SK-N-DZ (cell line): ENCODE measurements at regions not wholly inside any gene's neighbourhood (a gene's known extent, or its start where the extent isn't known, plus 50 kb on each side); places are given as distances from the start of the nearest gene placed in this dataset.
"Not testable (repeated sequence)": the region's sequence is repeated elsewhere in the genome, so short reads cannot be mapped to it uniquely, and the experiment has no call there.

Experiments used
- DNase-seq: peaks from one replicate; pipeline ENCODE4 v3.0.0-alpha.2; 2015; ENCODE audit warnings: low spot score

GRCh38 chr14:106686533-106686932, 1160.2 kb downstream of the TMEM121 start:
- no peak for DNase-seq

GRCh38 chr14:106690333-106690891, 1164.0 kb downstream of the TMEM121 start:
- no peak for DNase-seq

GRCh38 chr14:106691601-106692291, 1165.4 kb downstream of the TMEM121 start:
- no peak for DNase-seq

GRCh38 chr14:106694638-106695393, 1168.4 kb downstream of the TMEM121 start:
- DNase-seq: no peak

- DNase-seq: not testable (repeated sequence)
These were observed 1172.4 kb downstream of the TMEM121 start for GRCh38 chr14:106698620-106699267.

- DNase-seq: not testable (repeated sequence)
These were observed 1177.3 kb downstream of the TMEM121 start for GRCh38 chr14:106703651-106704050.

GRCh38 chr14:106706488-106706887, 1180.1 kb downstream of the TMEM121 start:
- DNase-seq: not testable (repeated sequence)

- DNase-seq: not testable (repeated sequence)
These were observed 1183.8 kb downstream of the TMEM121 start for GRCh38 chr14:106710187-106710586.

GRCh38 chr14:106712513-106712912, 1186.1 kb downstream of the TMEM121 start:
- not testable (repeated sequence) for DNase-seq

- DNase-seq: not testable (repeated sequence)
These were observed 1188.4 kb downstream of the TMEM121 start for GRCh38 chr14:106714446-106715428.

GRCh38 chr14:106717544-106717943, 1191.2 kb downstream of the TMEM121 start:
- not testable (repeated sequence) for DNase-seq

- DNase-seq: not testable (repeated sequence)
These were observed 1193.5 kb downstream of the TMEM121 start for GRCh38 chr14:106719880-106720279.

GRCh38 chr14:106721926-106722325, 1195.5 kb downstream of the TMEM121 start:
- DNase-seq: not testable (repeated sequence)

- not testable (repeated sequence) for DNase-seq
These were observed 1196.7 kb downstream of the TMEM121 start for GRCh38 chr14:106722813-106723687.

GRCh38 chr14:106727962-106728361, 1201.6 kb downstream of the TMEM121 start:
- not testable (repeated sequence) for DNase-seq

GRCh38 chr14:106728611-106729010, 1202.2 kb downstream of the TMEM121 start:
- DNase-seq: no peak

- DNase-seq: no peak
These were observed 1203.2 kb downstream of the TMEM121 start for GRCh38 chr14:106729551-106729950.

- no peak for DNase-seq
These were observed 1207.4 kb downstream of the TMEM121 start for GRCh38 chr14:106733771-106734170.

GRCh38 chr14:106737021-106737420, 1210.6 kb downstream of the TMEM121 start:
- no peak for DNase-seq

- DNase-seq: no peak
These were observed 1211.7 kb downstream of the TMEM121 start for GRCh38 chr14:106738075-106738474.
